Prostate gland (tissue), 2 donors: ENCODE measurements at regions not wholly inside any gene's neighbourhood (a gene's known extent, or its start where the extent isn't known, plus 50 kb on each side); places are given as distances from the start of the nearest gene placed in this dataset.

Source experiments
- DNase-seq: peaks from one replicate; pipeline ENCODE4 v3.0.0-alpha.2; 2019; ENCODE audit warnings: low spot score
- H3K27ac ChIP-seq, 2 donors: fragments of 200-600 bp; sonication (generic); 2 replicates each; pipeline ENCODE4 v1.5.1; 2017 to 2019
- H3K27me3 ChIP-seq: fragments of 200-600 bp; sonication (generic); replicated peaks from 2 replicates; pipeline ENCODE4 v1.5.1; 2019; ENCODE audit not compliant: insufficient read depth
- H3K36me3 ChIP-seq, 2 donors: fragments of 200-600 bp; sonication (generic); 1 replicate in 1 of 2; 2 replicates in 1 of 2; pipeline versions ENCODE4 v1.5.1 to v1.8.1; 2017 to 2019
- H3K4me1 ChIP-seq: fragments of 200-600 bp; sonication (generic); replicated peaks from 2 replicates; pipeline ENCODE4 v1.5.1; 2019
- H3K4me3 ChIP-seq, 2 donors: fragments of 200-600 bp; sonication (generic); 2 replicates each; pipeline ENCODE4 v1.5.1; 2017 to 2019
- H3K9me3 ChIP-seq: fragments of 200-600 bp; sonication (generic); 2 replicates; pipeline ENCODE4 v1.5.1; 2017
- POLR2A ChIP-seq: fragments of 450-650 bp; IDR thresholded peaks from one replicate; pipeline ENCODE4 v1.6.1; 2016; ENCODE audit warnings: antibody characterized with exemption, mild to moderate bottlenecking
- POLR2AphosphoS5 ChIP-seq: sonication (generic); formaldehyde crosslinking; IDR thresholded peaks from one replicate; pipeline ENCODE4 v1.6.1; 2017; ENCODE audit warnings: antibody characterized with exemption
- WGBS: methylation state at CpG from one replicate; pipeline ENCODE4 v1.1.5; 2018; 5-methylcytosine and 5-hydroxymethylcytosine counted together
- intact Hi-C: fragments of 100-400 bp; cut with DNase I; formaldehyde crosslinking; loops from one replicate; pipeline ENCODE4 v1.14.2; 2022
- TF ChIP-seq, protein P1 (sequence below), 4 experiments: fragments of 200-600 bp in 2 of 4; fragments of 450-650 bp in 2 of 4; sonication (generic) in 2 of 4; IDR thresholded peaks; 1 replicate in 3 of 4; 2 replicates in 1 of 4; pipeline ENCODE4 v1.5.1; 2016 to 2019; ENCODE audit warnings: antibody characterized with exemption in 4 of 4, mild to moderate bottlenecking in 2 of 4, moderate library complexity in 2 of 4

DNA sequence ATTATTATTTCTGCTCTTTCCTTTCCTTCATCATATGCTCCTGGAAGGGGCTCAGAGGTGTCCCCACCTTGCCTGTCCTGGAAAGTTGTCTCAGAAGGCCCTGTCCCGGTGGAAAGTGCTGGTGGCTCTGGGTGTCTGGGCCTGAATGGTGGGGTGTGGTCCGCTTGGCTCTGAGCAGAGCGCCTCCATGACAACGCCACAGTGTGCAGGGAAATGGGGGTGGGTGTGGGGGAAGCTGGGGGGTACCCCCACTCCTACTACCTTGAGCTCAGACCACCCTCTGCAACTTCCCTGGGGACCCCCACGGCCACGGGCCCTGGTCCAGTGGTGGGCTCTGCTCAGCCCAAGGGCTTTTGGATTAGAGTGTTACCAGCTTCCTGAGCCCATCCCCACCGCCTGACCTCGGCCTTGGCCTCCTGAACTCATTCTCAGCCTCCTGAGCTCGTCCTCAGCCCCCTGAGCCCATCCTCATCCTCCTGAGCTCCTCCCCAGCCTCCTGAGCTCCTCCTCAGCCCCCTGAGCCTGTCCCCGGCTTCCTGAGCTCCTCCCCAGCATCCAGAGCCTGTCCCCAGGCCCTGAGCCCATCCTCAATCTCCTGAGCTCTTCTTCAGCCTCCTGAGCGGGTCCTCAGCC is 106.4 kb upstream of the FAM20C start:
- Histone ChIP-seq H3K27ac (no peak overlapping the region), H3K9me3 (no peaks in the 10 kb centered on the region), H3K4me3 (no peak overlapping the region), H3K4me1 (no peaks in the 10 kb centered on the region), H3K27me3 (no peaks in the 10 kb centered on the region), H3K36me3 (no peaks in the 10 kb centered on the region)
- no peak for DNase-seq
- intact Hi-C loops, result no loop called here
- TF ChIP-seq POLR2A (no peak), POLR2AphosphoS5 (no peak)
- TF ChIP-seq, protein P1, sequence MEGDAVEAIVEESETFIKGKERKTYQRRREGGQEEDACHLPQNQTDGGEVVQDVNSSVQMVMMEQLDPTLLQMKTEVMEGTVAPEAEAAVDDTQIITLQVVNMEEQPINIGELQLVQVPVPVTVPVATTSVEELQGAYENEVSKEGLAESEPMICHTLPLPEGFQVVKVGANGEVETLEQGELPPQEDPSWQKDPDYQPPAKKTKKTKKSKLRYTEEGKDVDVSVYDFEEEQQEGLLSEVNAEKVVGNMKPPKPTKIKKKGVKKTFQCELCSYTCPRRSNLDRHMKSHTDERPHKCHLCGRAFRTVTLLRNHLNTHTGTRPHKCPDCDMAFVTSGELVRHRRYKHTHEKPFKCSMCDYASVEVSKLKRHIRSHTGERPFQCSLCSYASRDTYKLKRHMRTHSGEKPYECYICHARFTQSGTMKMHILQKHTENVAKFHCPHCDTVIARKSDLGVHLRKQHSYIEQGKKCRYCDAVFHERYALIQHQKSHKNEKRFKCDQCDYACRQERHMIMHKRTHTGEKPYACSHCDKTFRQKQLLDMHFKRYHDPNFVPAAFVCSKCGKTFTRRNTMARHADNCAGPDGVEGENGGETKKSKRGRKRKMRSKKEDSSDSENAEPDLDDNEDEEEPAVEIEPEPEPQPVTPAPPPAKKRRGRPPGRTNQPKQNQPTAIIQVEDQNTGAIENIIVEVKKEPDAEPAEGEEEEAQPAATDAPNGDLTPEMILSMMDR (IDR thresholded peaks at IDR 0.05), result no peak
- WGBS, result 87% methylated on average over 11 of the region's 11 CpGs

DNA sequence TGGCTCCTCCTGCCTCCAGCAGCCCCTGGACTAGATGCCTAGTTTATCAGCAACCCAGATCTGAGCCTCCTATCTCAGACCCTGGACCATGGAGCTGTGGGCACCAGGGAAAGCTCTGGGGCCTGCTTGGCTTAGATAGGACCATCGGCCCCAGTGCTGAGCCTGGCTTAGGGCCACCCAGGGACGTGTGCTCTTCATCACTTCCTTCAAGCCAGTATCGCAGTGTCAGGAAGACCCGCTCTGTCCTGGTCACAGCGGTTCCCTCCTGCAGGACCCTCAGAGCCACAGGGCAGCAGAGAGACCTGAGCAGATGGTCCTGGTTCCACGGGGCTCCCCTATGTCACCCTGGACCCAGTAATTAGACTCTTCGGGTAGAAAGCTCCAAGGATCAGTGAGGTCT is 105.7 kb upstream of the FAM20C start:
- DNase-seq, result no peak
- TF ChIP-seq, protein P1 (IDR thresholded peaks at IDR 0.05), result no peak
- no peak for TF ChIP-seq POLR2AphosphoS5
- no peak for TF ChIP-seq POLR2A
- intact Hi-C loops, result no loop called here
- Histone ChIP-seq H3K27ac (no peak overlapping the region), H3K9me3 (no peaks in the 10 kb centered on the region), H3K4me3 (no peak overlapping the region), H3K36me3 (no peaks in the 10 kb centered on the region), H3K27me3 (no peaks in the 10 kb centered on the region), H3K4me1 (no peaks in the 10 kb centered on the region)
- 95% methylated on average over 7 of the region's 7 CpGs for WGBS

DNA sequence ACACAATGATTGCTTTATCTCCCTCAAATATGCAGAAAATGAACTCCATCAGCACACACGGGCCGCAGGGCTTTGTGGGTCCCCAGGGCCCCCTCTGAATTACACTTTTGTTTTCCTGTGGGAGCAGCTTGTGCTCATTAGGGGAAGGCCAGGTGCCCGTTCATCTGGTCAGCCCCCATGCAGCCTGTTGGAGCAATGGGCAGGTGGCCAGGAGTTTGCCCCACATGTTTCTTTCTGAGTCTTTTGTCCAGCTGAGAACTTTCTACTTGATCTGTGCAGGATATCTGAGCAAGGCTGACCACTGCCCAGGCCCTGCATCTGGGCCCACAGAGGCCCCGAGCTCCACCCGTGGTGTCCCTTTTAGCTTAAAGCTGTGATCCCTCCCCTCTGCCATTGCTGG is 105.3 kb upstream of the FAM20C start:
- no peaks in the 10 kb centered on the region for H3K36me3 ChIP-seq
- WGBS, result 92% methylated on average over 5 of the region's 5 CpGs
- H3K27ac ChIP-seq, result no peak overlapping the region
- no peaks in the 10 kb centered on the region for H3K9me3 ChIP-seq
- intact Hi-C loops, result no loop called here
- no peak for DNase-seq
- H3K4me3 ChIP-seq, result no peak overlapping the region
- no peaks in the 10 kb centered on the region for H3K27me3 ChIP-seq
- TF ChIP-seq POLR2A (no peak), POLR2AphosphoS5 (no peak)
- TF ChIP-seq, protein P1 (IDR thresholded peaks at IDR 0.05), result no peak
- H3K4me1 ChIP-seq, result no peaks in the 10 kb centered on the region

DNA sequence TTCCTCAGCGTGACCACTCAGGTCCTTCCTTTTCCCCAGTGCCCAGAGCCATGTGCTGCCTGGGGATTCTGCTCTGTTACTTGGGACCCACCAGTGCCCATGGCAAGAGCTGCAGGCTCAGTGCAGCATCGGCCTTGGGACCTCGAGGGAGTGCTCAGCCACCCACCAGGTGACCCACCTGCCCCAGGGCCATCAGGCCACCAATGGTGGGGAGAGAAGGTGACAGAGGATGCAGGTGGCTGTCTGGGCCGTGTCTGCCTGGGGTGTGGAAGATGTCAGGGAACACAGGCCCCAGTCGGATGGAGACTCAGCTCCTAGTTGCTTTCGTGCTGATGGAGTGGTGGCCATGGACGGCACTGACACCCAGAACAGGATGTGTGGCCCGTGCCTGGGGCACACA is 104.7 kb upstream of the FAM20C start:
- H3K27me3 ChIP-seq, result no peaks in the 10 kb centered on the region
- no peak for DNase-seq
- intact Hi-C loops, result no loop called here
- TF ChIP-seq POLR2A, result no peak
- TF ChIP-seq, protein P1 (IDR thresholded peaks at IDR 0.05), result no peak
- no peak for TF ChIP-seq POLR2AphosphoS5
- no peaks in the 10 kb centered on the region for H3K9me3 ChIP-seq
- no peak overlapping the region for H3K27ac ChIP-seq
- H3K4me3 ChIP-seq, result no peak overlapping the region
- H3K4me1 ChIP-seq, result no peaks in the 10 kb centered on the region
- H3K36me3 ChIP-seq, result no peaks in the 10 kb centered on the region
- WGBS, result 93% methylated on average over 8 of the region's 8 CpGs

DNA sequence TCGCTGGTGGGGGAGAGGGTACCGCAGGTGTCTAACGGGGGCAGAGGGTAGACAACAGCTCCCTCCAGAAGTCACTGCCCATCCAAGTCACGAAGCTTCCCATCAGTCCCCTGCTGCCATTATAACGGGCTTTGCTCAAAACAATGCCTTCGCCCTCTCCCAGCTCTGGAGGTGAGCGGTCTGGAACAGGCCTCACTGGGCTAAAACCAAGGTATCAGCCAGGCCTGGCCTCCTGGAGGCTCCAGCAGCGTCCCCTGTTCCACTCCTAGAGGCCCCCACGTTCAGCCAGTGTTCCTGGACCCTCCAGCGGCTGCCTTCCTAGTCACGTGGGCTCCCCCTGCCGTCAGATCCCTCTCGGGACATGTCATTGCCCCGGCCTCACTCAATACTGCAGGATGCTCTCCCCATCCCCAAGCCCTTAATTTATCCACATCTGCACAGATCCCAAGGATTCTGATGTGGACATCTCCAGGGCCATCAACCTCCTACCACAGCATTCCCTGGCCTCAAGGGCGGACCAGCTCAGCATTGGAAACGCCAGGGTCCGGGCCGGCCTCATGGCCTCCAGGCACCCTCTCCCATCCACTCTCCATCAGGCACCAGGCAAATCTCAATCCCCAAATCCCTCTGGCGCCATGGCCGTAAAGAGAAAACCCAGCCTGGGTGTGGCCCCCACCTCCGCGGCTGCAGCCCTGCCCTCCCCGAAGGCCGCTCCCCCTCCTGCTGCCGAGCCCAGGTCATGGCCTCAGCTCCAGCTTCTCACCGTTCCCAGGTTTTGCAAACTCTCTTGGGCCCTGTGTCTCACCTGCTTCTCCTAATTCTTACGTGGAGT is 104.1 kb upstream of the FAM20C start:
- no peak overlapping the region for H3K4me3 ChIP-seq
- no peak for TF ChIP-seq POLR2A
- TF ChIP-seq, protein P1 (IDR thresholded peaks at IDR 0.05), result no peak
- no peak for TF ChIP-seq POLR2AphosphoS5
- intact Hi-C loops, result no loop called here
- 90% methylated on average over 27 of the region's 27 CpGs for WGBS
- no peaks in the 10 kb centered on the region for H3K9me3 ChIP-seq
- no peaks in the 10 kb centered on the region for H3K27me3 ChIP-seq
- no peak overlapping the region for H3K27ac ChIP-seq
- H3K4me1 ChIP-seq, result no peaks in the 10 kb centered on the region
- DNase-seq, result no peak
- H3K36me3 ChIP-seq, result no peaks in the 10 kb centered on the region
